Neutrophil (primary cell): ENCODE measurements at regions not wholly inside any gene's neighbourhood (a gene's known extent, or its start where the extent isn't known, plus 50 kb on each side); places are given as distances from the start of the nearest gene placed in this dataset.
"Not testable (repeated sequence)": the region's sequence is repeated elsewhere in the genome, so short reads cannot be mapped to it uniquely, and the experiment has no call there.

Experiments
- H3K27ac ChIP-seq: fragments of 200-600 bp; sonication (generic); 2 replicates; pipeline ENCODE4 v1.5.1; 2016; ENCODE audit warnings: mild to moderate bottlenecking, moderate library complexity
- H3K27me3 ChIP-seq: fragments of 200-600 bp; sonication (generic); 2 replicates; pipeline ENCODE4 v1.6.0; 2016; ENCODE audit warnings: mild to moderate bottlenecking
- H3K36me3 ChIP-seq: fragments of 200-600 bp; sonication (generic); 2 replicates; pipeline ENCODE4 v1.5.1; 2017
- H3K4me1 ChIP-seq, 2 experiments: fragments of 200-600 bp in 1 of 2; sonication (generic) in 1 of 2; 1 replicate in 1 of 2; 2 replicates in 1 of 2; pipeline versions ENCODE4 v1.5.1 to v1.6.1; 2013 to 2016; ENCODE audit warnings: low read depth in 1 of 2, low read length in 1 of 2, mild to moderate bottlenecking in 1 of 2, moderate library complexity in 1 of 2; ENCODE audit not compliant: control insufficient read depth in 1 of 2, insufficient read depth in 1 of 2
- H3K4me3 ChIP-seq, 2 experiments: fragments of 200-600 bp in 1 of 2; sonication (generic) in 1 of 2; 1 replicate in 1 of 2; 2 replicates in 1 of 2; pipeline ENCODE4 v1.5.1; 2013 to 2016; ENCODE audit warnings: low read depth in 1 of 2, low read length in 1 of 2, mild to moderate bottlenecking in 1 of 2, moderate library complexity in 1 of 2
- H3K9me3 ChIP-seq: fragments of 200-600 bp; sonication (generic); 2 replicates; pipeline ENCODE4 v1.5.1; 2016
- CTCF ChIP-seq: fragments of 200-600 bp; sonication (generic); IDR thresholded peaks from 2 replicates; pipeline ENCODE4 v1.5.1; 2016; ENCODE audit warnings: antibody characterized with exemption

GRCh38 chr22:25396615-25397200 lies 167.8 kb upstream of the GRK3 start:
- Histone ChIP-seq H3K36me3 (no peaks in the 10 kb centered on the region), H3K4me1 (peaks cover 11 to 13% of the 10 kb centered on the region in 2 experiments), H3K4me3 (no peak overlapping the region), H3K27me3 (no peaks in the 10 kb centered on the region), H3K27ac (no peak overlapping the region), H3K9me3 (no peaks in the 10 kb centered on the region)
- no peak for TF ChIP-seq CTCF

- no peaks in the 10 kb centered on the region for H3K9me3 ChIP-seq
- H3K36me3 ChIP-seq = no peaks in the 10 kb centered on the region
- no peak overlapping the region for H3K27ac ChIP-seq
- no peak for TF ChIP-seq CTCF
- H3K27me3 ChIP-seq = no peaks in the 10 kb centered on the region
- H3K4me3 ChIP-seq = no peak overlapping the region
- H3K4me1 ChIP-seq = peaks cover 14 to 19% of the 10 kb centered on the region in 2 experiments
These were observed 166.9 kb upstream of the GRK3 start for GRCh38 chr22:25397616-25398015.

- peaks cover 24 to 29% of the 10 kb centered on the region in 2 experiments for H3K4me1 ChIP-seq
- not testable (repeated sequence) for H3K27ac ChIP-seq, H3K27me3 ChIP-seq, H3K9me3 ChIP-seq, H3K4me3 ChIP-seq, H3K36me3 ChIP-seq
These were observed 165.8 kb upstream of the GRK3 start for GRCh38 chr22:25398591-25399062.

- TF ChIP-seq CTCF = no peak
- Histone ChIP-seq H3K36me3 (no peaks in the 10 kb centered on the region), H3K4me1 (peaks cover 32 to 39% of the 10 kb centered on the region in 2 experiments), H3K9me3 (no peaks in the 10 kb centered on the region), H3K27me3 (no peaks in the 10 kb centered on the region), H3K4me3 (no peak overlapping the region), H3K27ac (no peak overlapping the region)
These were observed 164.8 kb upstream of the GRK3 start for GRCh38 chr22:25399649-25400151.

GRCh38 chr22:25402160-25402500 lies 162.3 kb upstream of the GRK3 start:
- TF ChIP-seq CTCF = no peak
- Histone ChIP-seq H3K36me3 (no peaks in the 10 kb centered on the region), H3K4me3 (no peak overlapping the region), H3K27ac (no peak overlapping the region), H3K4me1 (peaks cover 46 to 49% of the 10 kb centered on the region in 2 experiments), H3K27me3 (no peaks in the 10 kb centered on the region), H3K9me3 (no peaks in the 10 kb centered on the region)

GRCh38 chr22:25402501-25403283 lies 161.8 kb upstream of the GRK3 start:
- no peaks in the 10 kb centered on the region for H3K27me3 ChIP-seq
- no peaks in the 10 kb centered on the region for H3K9me3 ChIP-seq
- no peak overlapping the region for H3K4me3 ChIP-seq
- H3K27ac ChIP-seq = no peak overlapping the region
- H3K36me3 ChIP-seq = no peaks in the 10 kb centered on the region
- peaks cover 46 to 49% of the 10 kb centered on the region in 2 experiments for H3K4me1 ChIP-seq
- TF ChIP-seq CTCF = no peak
